GM12878 (cell line): ENCODE measurements at regions not wholly inside any gene's neighbourhood (a gene's known extent, or its start where the extent isn't known, plus 50 kb on each side); places are given as distances from the start of the nearest gene placed in this dataset.

Experiments used
- CREB1 ChIP-seq: IDR thresholded peaks from 2 replicates; pipeline ENCODE4 v1.6.1; 2012; ENCODE audit warnings: low read depth, mild to moderate bottlenecking, inconsistent platforms
- DPF2 ChIP-seq: fragments of 450-650 bp; IDR thresholded peaks from 2 replicates; pipeline ENCODE4 v1.6.1; 2017; ENCODE audit warnings: mild to moderate bottlenecking
- FOXM1 ChIP-seq: IDR thresholded peaks from 2 replicates; pipeline ENCODE4 v1.6.1; 2012; ENCODE audit warnings: low read depth, mild to moderate bottlenecking, inconsistent platforms, low read length, moderate library complexity
- JUND ChIP-seq: IDR thresholded peaks from 2 replicates; pipeline ENCODE4 v1.6.1; 2012; ENCODE audit warnings: low read depth, mild to moderate bottlenecking, low read length, improper control_type of control experiment, moderate library complexity
- MEF2B ChIP-seq: fragments of 450-650 bp; IDR thresholded peaks from 2 replicates; pipeline ENCODE4 v1.6.1; 2018; ENCODE audit warnings: mild to moderate bottlenecking, moderate library complexity; ENCODE audit not compliant: partially characterized antibody, poor library complexity, severe bottlenecking
- MTA2 ChIP-seq: fragments of 450-650 bp; IDR thresholded peaks from 2 replicates; pipeline ENCODE4 v1.6.1; 2016; ENCODE audit warnings: low read depth, mild to moderate bottlenecking, moderate library complexity
- NR2C1 ChIP-seq: fragments of 450-650 bp; IDR thresholded peaks from 2 replicates; pipeline ENCODE4 v1.6.1; 2017; ENCODE audit warnings: antibody characterized with exemption, mild to moderate bottlenecking, moderate library complexity
- NR2F1 ChIP-seq: fragments of 450-650 bp; conservative IDR thresholded peaks from 2 replicates; pipeline ENCODE4 v1.6.1; 2017; ENCODE audit warnings: mild to moderate bottlenecking
- POLR2AphosphoS2 ChIP-seq: IDR thresholded peaks from 2 replicates; pipeline ENCODE4 v1.6.1; 2011; ENCODE audit warnings: low read depth, mild to moderate bottlenecking, low read length, improper control_type of control experiment, moderate library complexity
- POLR2AphosphoS5 ChIP-seq: IDR thresholded peaks from 2 replicates; pipeline ENCODE4 v1.6.1; 2011; ENCODE audit warnings: mild to moderate bottlenecking, low read length, inconsistent platforms
- RELA ChIP-seq: fragments of 450-650 bp; IDR thresholded peaks from 2 replicates; pipeline ENCODE4 v1.8.0; 2014; ENCODE audit warnings: borderline replicate concordance; ENCODE audit not compliant: partially characterized antibody
- RUNX3 ChIP-seq: IDR thresholded peaks from 2 replicates; pipeline ENCODE4 v1.6.1; 2012; ENCODE audit warnings: low read length, inconsistent platforms
- SMAD5 ChIP-seq: IDR thresholded peaks from 2 replicates; pipeline ENCODE4 v1.6.1; 2016; ENCODE audit warnings: antibody characterized with exemption, low read depth
- SMC3 ChIP-seq: IDR thresholded peaks from 2 replicates; pipeline ENCODE4 v1.6.1; 2011; ENCODE audit warnings: low read length, improper control_type of control experiment, borderline replicate concordance
- SREBF1 ChIP-seq: IDR thresholded peaks from 2 replicates; pipeline ENCODE4 v1.6.1; 2012; ENCODE audit warnings: mild to moderate bottlenecking, low read length
- SREBF2 ChIP-seq: IDR thresholded peaks from 2 replicates; pipeline ENCODE4 v1.6.1; 2012; ENCODE audit warnings: mild to moderate bottlenecking, low read length
- TCF12 ChIP-seq: IDR thresholded peaks from 2 replicates; pipeline ENCODE4 v1.6.1; 2011; ENCODE audit warnings: low read depth, mild to moderate bottlenecking, low read length
- ZBED1 ChIP-seq: IDR thresholded peaks from 2 replicates; pipeline ENCODE4 v1.6.1; 2016; ENCODE audit warnings: borderline replicate concordance
- ZNF24 ChIP-seq: fragments of 450-650 bp; IDR thresholded peaks from 2 replicates; pipeline ENCODE4 v1.6.1; 2017; ENCODE audit warnings: antibody characterized with exemption, mild to moderate bottlenecking
- ZNF687 ChIP-seq: fragments of 450-650 bp; IDR thresholded peaks from 2 replicates; pipeline ENCODE4 v1.6.1; 2017; ENCODE audit warnings: mild to moderate bottlenecking, moderate library complexity
- TF ChIP-seq, protein P1 (sequence below): fragments of 450-650 bp; formaldehyde crosslinking; IDR thresholded peaks from 2 replicates; pipeline ENCODE4 v1.5.0; 2022; ENCODE audit warnings: mild to moderate bottlenecking, missing genetic modification characterization
- TF ChIP-seq, protein P2 (sequence below): fragments of 450-650 bp; IDR thresholded peaks from 2 replicates; pipeline ENCODE4 v1.6.1; 2017; ENCODE audit warnings: antibody characterized with exemption, mild to moderate bottlenecking, moderate library complexity

GRCh38 chr2:47654790-47655562 lies 84.2 kb upstream of the KCNK12 start (continued):
- TF ChIP-seq SMC3 (no peak), NR2C1 (peak; percentile 54), NR2F1 (peak; percentile 92), MEF2B (no peak), CREB1 (0 out of 2 replicates have a peak, but pooled peaks have one; percentile 9), ZNF687 (peak; percentile 23), JUND (no peak), FOXM1 (no peak), SMAD5 (no peak), TCF12 (peak; percentile 62; the same call in 1 of the 2 replicates), SREBF2 (no peak), DPF2 (no peak; the same call in none of the 2 replicates), RUNX3 (no peak; the same call in 1 of the 2 replicates), MTA2 (peak; percentile 34; the same call in 1 of the 2 replicates), ZNF24 (no peak), ZBED1 (no peak), RELA (no peak), SREBF1 (no peak), POLR2AphosphoS5 (no peak), POLR2AphosphoS2 (no peak)
- TF ChIP-seq, protein P1, sequence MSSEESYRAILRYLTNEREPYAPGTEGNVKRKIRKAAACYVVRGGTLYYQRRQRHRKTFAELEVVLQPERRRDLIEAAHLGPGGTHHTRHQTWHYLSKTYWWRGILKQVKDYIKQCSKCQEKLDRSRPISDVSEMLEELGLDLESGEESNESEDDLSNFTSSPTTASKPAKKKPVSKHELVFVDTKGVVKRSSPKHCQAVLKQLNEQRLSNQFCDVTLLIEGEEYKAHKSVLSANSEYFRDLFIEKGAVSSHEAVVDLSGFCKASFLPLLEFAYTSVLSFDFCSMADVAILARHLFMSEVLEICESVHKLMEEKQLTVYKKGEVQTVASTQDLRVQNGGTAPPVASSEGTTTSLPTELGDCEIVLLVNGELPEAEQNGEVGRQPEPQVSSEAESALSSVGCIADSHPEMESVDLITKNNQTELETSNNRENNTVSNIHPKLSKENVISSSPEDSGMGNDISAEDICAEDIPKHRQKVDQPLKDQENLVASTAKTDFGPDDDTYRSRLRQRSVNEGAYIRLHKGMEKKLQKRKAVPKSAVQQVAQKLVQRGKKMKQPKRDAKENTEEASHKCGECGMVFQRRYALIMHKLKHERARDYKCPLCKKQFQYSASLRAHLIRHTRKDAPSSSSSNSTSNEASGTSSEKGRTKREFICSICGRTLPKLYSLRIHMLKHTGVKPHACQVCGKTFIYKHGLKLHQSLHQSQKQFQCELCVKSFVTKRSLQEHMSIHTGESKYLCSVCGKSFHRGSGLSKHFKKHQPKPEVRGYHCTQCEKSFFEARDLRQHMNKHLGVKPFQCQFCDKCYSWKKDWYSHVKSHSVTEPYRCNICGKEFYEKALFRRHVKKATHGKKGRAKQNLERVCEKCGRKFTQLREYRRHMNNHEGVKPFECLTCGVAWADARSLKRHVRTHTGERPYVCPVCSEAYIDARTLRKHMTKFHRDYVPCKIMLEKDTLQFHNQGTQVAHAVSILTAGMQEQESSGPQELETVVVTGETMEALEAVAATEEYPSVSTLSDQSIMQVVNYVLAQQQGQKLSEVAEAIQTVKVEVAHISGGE (CRISPR knock-in tag), result no peak
- TF ChIP-seq, protein P2, sequence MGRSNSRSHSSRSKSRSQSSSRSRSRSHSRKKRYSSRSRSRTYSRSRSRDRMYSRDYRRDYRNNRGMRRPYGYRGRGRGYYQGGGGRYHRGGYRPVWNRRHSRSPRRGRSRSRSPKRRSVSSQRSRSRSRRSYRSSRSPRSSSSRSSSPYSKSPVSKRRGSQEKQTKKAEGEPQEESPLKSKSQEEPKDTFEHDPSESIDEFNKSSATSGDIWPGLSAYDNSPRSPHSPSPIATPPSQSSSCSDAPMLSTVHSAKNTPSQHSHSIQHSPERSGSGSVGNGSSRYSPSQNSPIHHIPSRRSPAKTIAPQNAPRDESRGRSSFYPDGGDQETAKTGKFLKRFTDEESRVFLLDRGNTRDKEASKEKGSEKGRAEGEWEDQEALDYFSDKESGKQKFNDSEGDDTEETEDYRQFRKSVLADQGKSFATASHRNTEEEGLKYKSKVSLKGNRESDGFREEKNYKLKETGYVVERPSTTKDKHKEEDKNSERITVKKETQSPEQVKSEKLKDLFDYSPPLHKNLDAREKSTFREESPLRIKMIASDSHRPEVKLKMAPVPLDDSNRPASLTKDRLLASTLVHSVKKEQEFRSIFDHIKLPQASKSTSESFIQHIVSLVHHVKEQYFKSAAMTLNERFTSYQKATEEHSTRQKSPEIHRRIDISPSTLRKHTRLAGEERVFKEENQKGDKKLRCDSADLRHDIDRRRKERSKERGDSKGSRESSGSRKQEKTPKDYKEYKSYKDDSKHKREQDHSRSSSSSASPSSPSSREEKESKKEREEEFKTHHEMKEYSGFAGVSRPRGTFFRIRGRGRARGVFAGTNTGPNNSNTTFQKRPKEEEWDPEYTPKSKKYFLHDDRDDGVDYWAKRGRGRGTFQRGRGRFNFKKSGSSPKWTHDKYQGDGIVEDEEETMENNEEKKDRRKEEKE, result no peak
